ENCODE measurements at regions not wholly inside any gene's neighbourhood (a gene's known extent, or its start where the extent isn't known, plus 50 kb on each side); places are given as distances from the start of the nearest gene placed in this dataset.

GRCh38 chr1:56189454-56189853 is 389.9 kb downstream of the PLPP3 start:
- no peak for TF ChIP-seq CTCF (IDR thresholded peaks at IDR 0.05)
- no peak for TF ChIP-seq POLR2A (IDR thresholded peaks at IDR 0.05; ENCODE audit: low read depth)
- TF ChIP-seq EP300 (IDR thresholded peaks at IDR 0.05) = no peak
- no peak for TF ChIP-seq POLR2AphosphoS5 (IDR thresholded peaks at IDR 0.05)
